PC-3 (cell line): ENCODE measurements at regions not wholly inside any gene's neighbourhood (a gene's known extent, or its start where the extent isn't known, plus 50 kb on each side); places are given as distances from the start of the nearest gene placed in this dataset.

Experiments
- ATAC-seq: fragments of 200-7000 bp; cut with Tn5 transposase; 2 replicates; pipeline ENCODE4 v1.9.1; 2020; ENCODE audit warnings: mild to moderate bottlenecking, moderate library complexity
- BruUV-seq: library from RNA; stranded (reverse); fragments of 400-500 nt; replicated peaks from 2 replicates; lab custom pipeline; 2021; lab: Mats Ljungman, UMichigan
- CTCF ChIA-PET: fragments of 300-600 bp; sonication (Branson Sonifier 250); formaldehyde crosslinking; loops from one replicate; lab custom pipeline; 2022; ENCODE audit warnings: antibody characterized with exemption; lab: Charles Lee
- POLR2A ChIA-PET: fragments of 300-600 bp; sonication (Branson Sonifier 250); formaldehyde crosslinking; loops from one replicate; lab custom pipeline; 2022; ENCODE audit warnings: antibody characterized with exemption; ENCODE audit not compliant: unreplicated experiment; lab: Charles Lee
- DNase-seq: peaks from one replicate; pipeline ENCODE4 v3.0.0-alpha.2; 2015
- H2AFZ ChIP-seq: fragments of 300-600 bp; sonication (generic); 2 replicates; pipeline ENCODE4 v1.6.0; 2016; ENCODE audit warnings: antibody characterized with exemption, low read length
- H3F3A ChIP-seq: fragments of 300-600 bp; sonication (generic); one replicate; pipeline ENCODE4 v1.6.0; 2017; ENCODE audit warnings: antibody characterized with exemption, low read length, control low read depth, mild to moderate bottlenecking; ENCODE audit not compliant: unreplicated experiment
- H3K27ac ChIP-seq: fragments of 300-600 bp; sonication (generic); 2 replicates; pipeline ENCODE4 v1.5.1; 2016; ENCODE audit warnings: mild to moderate bottlenecking, low read length
- H3K27me3 ChIP-seq: fragments of 300-600 bp; sonication (generic); 2 replicates; pipeline ENCODE4 v1.6.1; 2016; ENCODE audit warnings: low read length, mixed read lengths
- H3K36me3 ChIP-seq: fragments of 300-600 bp; sonication (generic); 2 replicates; pipeline ENCODE4 v1.6.1; 2016; ENCODE audit warnings: low read depth, mixed run types, low read length, mixed read lengths
- H3K4me1 ChIP-seq: fragments of 300-600 bp; sonication (generic); 2 replicates; pipeline ENCODE4 v1.5.1; 2016; ENCODE audit warnings: low read length; ENCODE audit not compliant: insufficient read depth
- H3K4me2 ChIP-seq: fragments of 300-600 bp; sonication (generic); 2 replicates; pipeline ENCODE4 v1.6.0; 2016; ENCODE audit warnings: low read length
- H3K4me3 ChIP-seq: fragments of 300-600 bp; sonication (generic); 2 replicates; pipeline ENCODE4 v1.5.1; 2016; ENCODE audit warnings: mild to moderate bottlenecking, low read length, mixed read lengths
- H3K79me2 ChIP-seq: fragments of 300-600 bp; sonication (generic); 2 replicates; pipeline ENCODE4 v1.6.1; 2017; ENCODE audit warnings: low read length, mixed read lengths
- H3K9ac ChIP-seq: fragments of 300-600 bp; sonication (generic); 2 replicates; pipeline ENCODE4 v1.6.0; 2016; ENCODE audit warnings: mild to moderate bottlenecking, low read length
- H3K9me2 ChIP-seq: fragments of 300-600 bp; sonication (generic); replicated peaks from 2 replicates; pipeline ENCODE4 v1.6.1; 2016; ENCODE audit warnings: mixed run types, low read length, mixed read lengths
- H3K9me3 ChIP-seq: fragments of 300-600 bp; sonication (generic); 2 replicates; pipeline ENCODE4 v1.6.1; 2016; ENCODE audit warnings: low read length, mixed read lengths
- H4K20me1 ChIP-seq: fragments of 300-600 bp; sonication (generic); 2 replicates; pipeline ENCODE4 v1.6.1; 2016; ENCODE audit warnings: low read length, mixed read lengths
- EZH2 ChIP-seq: fragments of 300-600 bp; sonication (generic); IDR thresholded peaks from one replicate; pipeline ENCODE4 v1.6.1; 2017; ENCODE audit warnings: antibody characterized with exemption, mild to moderate bottlenecking, low read length; ENCODE audit not compliant: unreplicated experiment
- EZH2phosphoT487 ChIP-seq: fragments of 300-600 bp; sonication (generic); IDR thresholded peaks from 2 replicates; pipeline ENCODE4 v1.6.1; 2018; ENCODE audit warnings: mild to moderate bottlenecking, antibody characterized with exemption, low read length, borderline replicate concordance
- intact Hi-C: fragments of 100-400 bp; cut with micrococcal nuclease; formaldehyde crosslinking; loops from 2 replicates; pipeline ENCODE4 v1.9.0; 2023
- TF ChIP-seq, protein P1 (sequence below): fragments of 300-600 bp; sonication (generic); conservative IDR thresholded peaks from 2 replicates; pipeline ENCODE4 v1.5.1; 2017; ENCODE audit warnings: antibody characterized with exemption, low read depth, mild to moderate bottlenecking, low read length

DNA sequence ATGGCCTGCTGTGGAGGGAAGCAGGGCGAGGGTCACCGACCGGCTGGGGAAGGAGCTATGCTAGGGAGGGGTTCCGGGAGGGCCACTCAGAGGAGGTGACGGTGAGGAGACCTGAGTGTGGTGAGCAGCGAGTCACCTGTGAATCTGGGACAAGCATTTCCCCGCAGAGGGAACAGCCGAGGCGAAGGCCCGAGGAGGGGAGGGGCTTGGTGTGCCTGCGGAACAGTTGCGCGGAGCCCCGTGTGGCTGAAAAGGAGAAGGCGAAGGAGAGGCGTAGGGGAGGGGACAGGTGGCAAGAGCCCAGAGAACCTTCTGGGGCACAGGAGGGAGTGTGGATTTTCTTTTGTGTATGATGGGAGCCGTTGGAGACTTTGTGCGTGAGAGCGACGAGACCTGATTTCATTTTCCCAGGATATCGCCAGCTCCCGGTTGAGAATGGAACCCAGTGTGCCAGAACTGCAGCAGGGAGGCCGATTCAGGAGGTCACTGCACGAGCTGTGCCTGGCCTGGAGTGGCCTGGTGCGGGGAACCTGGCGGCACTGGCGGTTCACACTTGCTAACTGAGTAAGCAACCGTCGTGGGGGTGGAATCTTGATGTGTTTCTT lies 117.7 kb upstream of the ZNF507 start:
- Histone ChIP-seq H3K27me3 (peaks cover 12% of the 10 kb centered on the region), H3K79me2 (no peaks in the 10 kb centered on the region), H3K9ac (no peak overlapping the region), H3F3A (no peaks in the 10 kb centered on the region), H3K4me1 (no peaks in the 10 kb centered on the region), H3K36me3 (no peaks in the 10 kb centered on the region), H3K4me3 (no peak overlapping the region), H3K9me3 (no peaks in the 10 kb centered on the region), H3K4me2 (no peak overlapping the region), H4K20me1 (no peaks in the 10 kb centered on the region), H3K27ac (no peak overlapping the region), H2AFZ (no peak overlapping the region), H3K9me2 (no peaks in the 10 kb centered on the region)
- no peak for ATAC-seq
- intact Hi-C loops: no loop called here
- TF ChIP-seq, protein P1, sequence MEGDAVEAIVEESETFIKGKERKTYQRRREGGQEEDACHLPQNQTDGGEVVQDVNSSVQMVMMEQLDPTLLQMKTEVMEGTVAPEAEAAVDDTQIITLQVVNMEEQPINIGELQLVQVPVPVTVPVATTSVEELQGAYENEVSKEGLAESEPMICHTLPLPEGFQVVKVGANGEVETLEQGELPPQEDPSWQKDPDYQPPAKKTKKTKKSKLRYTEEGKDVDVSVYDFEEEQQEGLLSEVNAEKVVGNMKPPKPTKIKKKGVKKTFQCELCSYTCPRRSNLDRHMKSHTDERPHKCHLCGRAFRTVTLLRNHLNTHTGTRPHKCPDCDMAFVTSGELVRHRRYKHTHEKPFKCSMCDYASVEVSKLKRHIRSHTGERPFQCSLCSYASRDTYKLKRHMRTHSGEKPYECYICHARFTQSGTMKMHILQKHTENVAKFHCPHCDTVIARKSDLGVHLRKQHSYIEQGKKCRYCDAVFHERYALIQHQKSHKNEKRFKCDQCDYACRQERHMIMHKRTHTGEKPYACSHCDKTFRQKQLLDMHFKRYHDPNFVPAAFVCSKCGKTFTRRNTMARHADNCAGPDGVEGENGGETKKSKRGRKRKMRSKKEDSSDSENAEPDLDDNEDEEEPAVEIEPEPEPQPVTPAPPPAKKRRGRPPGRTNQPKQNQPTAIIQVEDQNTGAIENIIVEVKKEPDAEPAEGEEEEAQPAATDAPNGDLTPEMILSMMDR: no peak
- TF ChIP-seq EZH2: no peak
- TF ChIP-seq EZH2phosphoT487: no peak
- ChIA-PET POLR2A (no interaction called here), CTCF (no interaction called here)
- no peak for DNase-seq
- BruUV-seq: no TSS peak

DNA sequence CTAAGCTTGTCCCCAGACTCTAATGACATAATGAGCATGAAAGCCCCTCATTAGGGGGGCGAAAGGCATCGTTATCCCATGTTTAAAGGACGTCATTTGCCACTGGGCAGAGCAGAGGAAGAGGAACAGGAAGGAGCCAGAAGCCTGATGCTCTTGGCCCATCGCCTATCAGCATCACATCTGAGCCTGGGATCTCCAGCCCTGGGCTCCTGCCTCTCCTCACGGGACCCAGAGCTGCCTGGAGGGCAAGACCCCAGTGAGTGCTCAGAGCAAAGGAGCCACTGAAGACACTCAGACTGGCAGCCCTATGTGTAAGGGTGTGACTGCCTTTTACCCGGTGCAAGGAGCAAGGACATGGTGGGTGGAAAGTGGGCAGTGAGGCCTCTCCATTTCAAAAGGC lies 115.0 kb upstream of the ZNF507 start:
- Histone ChIP-seq H3K4me3 (no peak overlapping the region), H3K27me3 (peaks cover 12% of the 10 kb centered on the region), H3K36me3 (no peaks in the 10 kb centered on the region), H3K9me3 (no peaks in the 10 kb centered on the region), H3K27ac (no peak overlapping the region), H4K20me1 (no peaks in the 10 kb centered on the region), H3K4me2 (no peak overlapping the region), H3K9ac (no peak overlapping the region), H3K79me2 (no peaks in the 10 kb centered on the region), H3F3A (no peaks in the 10 kb centered on the region), H3K4me1 (no peaks in the 10 kb centered on the region), H2AFZ (no peak overlapping the region), H3K9me2 (no peaks in the 10 kb centered on the region)
- intact Hi-C loops: no loop called here
- TF ChIP-seq EZH2 (no peak), EZH2phosphoT487 (no peak)
- TF ChIP-seq, protein P1: no peak
- CTCF ChIA-PET: no interaction called here
- ATAC-seq (no peak), DNase-seq (no peak)
- POLR2A ChIA-PET: no interaction called here
- BruUV-seq: no TSS peak

DNA sequence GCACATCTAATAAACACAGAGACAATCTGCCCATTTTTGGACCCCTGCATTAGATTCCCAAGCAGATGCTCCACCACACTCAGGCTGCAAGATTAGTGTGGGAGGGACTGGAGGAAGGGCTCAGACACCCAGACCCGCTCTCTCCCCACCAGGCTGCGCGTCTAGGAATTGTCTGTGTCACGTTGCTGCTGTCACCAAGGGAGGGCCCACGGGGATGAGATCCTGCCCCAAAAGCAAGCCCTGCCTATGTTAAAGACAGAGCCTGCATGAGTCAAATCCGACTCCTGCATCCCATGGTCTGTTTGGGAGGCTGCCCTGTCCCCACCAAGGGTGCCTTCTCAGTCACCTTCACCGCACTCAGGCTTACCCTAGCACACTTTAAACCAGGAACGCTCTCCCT lies 114.4 kb upstream of the ZNF507 start:
- Histone ChIP-seq H3K9ac (no peak overlapping the region), H3K4me2 (no peak overlapping the region), H3K27ac (no peak overlapping the region), H3K27me3 (peaks cover 12% of the 10 kb centered on the region), H3K4me1 (no peaks in the 10 kb centered on the region), H3K9me3 (no peaks in the 10 kb centered on the region), H3K4me3 (no peak overlapping the region), H3F3A (no peaks in the 10 kb centered on the region), H3K36me3 (no peaks in the 10 kb centered on the region), H3K79me2 (no peaks in the 10 kb centered on the region), H2AFZ (no peak overlapping the region), H4K20me1 (no peaks in the 10 kb centered on the region), H3K9me2 (no peaks in the 10 kb centered on the region)
- POLR2A ChIA-PET: no interaction called here
- intact Hi-C loops: no loop called here
- no peak for TF ChIP-seq EZH2phosphoT487
- no peak for TF ChIP-seq EZH2
- TF ChIP-seq, protein P1: no peak
- DNase-seq: no peak
- ATAC-seq: no peak
- CTCF ChIA-PET: no interaction called here
- BruUV-seq: no TSS peak
